GM21619 (cell line): ENCODE measurements at regions not wholly inside any gene's neighbourhood (a gene's known extent, or its start where the extent isn't known, plus 50 kb on each side); places are given as distances from the start of the nearest gene placed in this dataset.
A peak's percentile ranks its signal among the peaks of the same experiment; 100 is the strongest.
"Not testable (repeated sequence)": the region's sequence is repeated elsewhere in the genome, so short reads cannot be mapped to it uniquely, and the experiment has no call there.

Source experiments
- ATAC-seq: cut with Tn5 transposase; IDR thresholded peaks from one replicate; pipeline ENCODE4 v1.9.1; 2021; ENCODE audit not compliant: unreplicated experiment

GRCh38 chr11:92594251-92594650 lies 369.6 kb downstream of the FAT3 start:
- no peak for ATAC-seq

- no peak for ATAC-seq
Observed at GRCh38 chr11:92595052-92595451, 370.4 kb downstream of the FAT3 start.

GRCh38 chr11:92596596-92597317 lies 372.1 kb downstream of the FAT3 start:
- no peak for ATAC-seq

- ATAC-seq = no peak
Observed at GRCh38 chr11:92601048-92601447, 368.4 kb upstream of the MTNR1B start.

- ATAC-seq = no peak
Observed at GRCh38 chr11:92605667-92606066, 363.8 kb upstream of the MTNR1B start.

- no peak for ATAC-seq
Observed at GRCh38 chr11:92607969-92608722, 361.3 kb upstream of the MTNR1B start.

- no peak for ATAC-seq
Observed at GRCh38 chr11:92611157-92611556, 358.3 kb upstream of the MTNR1B start.

GRCh38 chr11:92618020-92618419 lies 351.4 kb upstream of the MTNR1B start:
- ATAC-seq = not testable (repeated sequence)

- ATAC-seq = peak; percentile 55
Observed at GRCh38 chr11:92623055-92623454, 346.4 kb upstream of the MTNR1B start.

GRCh38 chr11:92625894-92626293 lies 343.6 kb upstream of the MTNR1B start:
- ATAC-seq = no peak

GRCh38 chr11:92626624-92627023 lies 342.8 kb upstream of the MTNR1B start:
- ATAC-seq = no peak

GRCh38 chr11:92627615-92628256 lies 341.7 kb upstream of the MTNR1B start:
- ATAC-seq = no peak

- ATAC-seq = no peak
Observed at GRCh38 chr11:92628401-92629292, 340.8 kb upstream of the MTNR1B start.

GRCh38 chr11:92632495-92632894 lies 337.0 kb upstream of the MTNR1B start:
- no peak for ATAC-seq

GRCh38 chr11:92633820-92634219 lies 335.6 kb upstream of the MTNR1B start:
- ATAC-seq = no peak

- ATAC-seq = no peak
Observed at GRCh38 chr11:92636543-92637188, 332.8 kb upstream of the MTNR1B start.

- no peak for ATAC-seq
Observed at GRCh38 chr11:92638678-92639077, 330.8 kb upstream of the MTNR1B start.

GRCh38 chr11:92642177-92642931 lies 327.1 kb upstream of the MTNR1B start:
- no peak for ATAC-seq

GRCh38 chr11:92643827-92644226 lies 325.6 kb upstream of the MTNR1B start:
- ATAC-seq = no peak
